Panc1 (cell line): ENCODE measurements at regions not wholly inside any gene's neighbourhood (a gene's known extent, or its start where the extent isn't known, plus 50 kb on each side); places are given as distances from the start of the nearest gene placed in this dataset.

Source experiments
- CTCF ChIP-seq: fragments of 450-650 bp; IDR thresholded peaks from 2 replicates; pipeline ENCODE4 v1.5.1; 2017; ENCODE audit warnings: mild to moderate bottlenecking
- POLR2AphosphoS5 ChIP-seq: IDR thresholded peaks from 2 replicates; pipeline ENCODE4 v1.6.1; 2012; ENCODE audit warnings: mild to moderate bottlenecking, low read depth, low read length, moderate library complexity
- REST ChIP-seq, 2 experiments: IDR thresholded peaks; 2 replicates each; pipeline ENCODE4 v1.6.1; 2011 to 2012; ENCODE audit warnings: low read depth in 2 of 2, control low read depth in 1 of 2, low read length in 1 of 2, mild to moderate bottlenecking in 1 of 2, moderate library complexity in 1 of 2; ENCODE audit not compliant: insufficient read depth in 1 of 2

GRCh38 chr13:40269086-40269485, 397.4 kb downstream of the FOXO1 start:
- TF ChIP-seq CTCF (no peak), POLR2AphosphoS5 (no peak), REST (IDR thresholded peaks at IDR 0.05; ENCODE audit: insufficient read depth in 1 of 2, low read depth in 2 of 2, low read length in 1 of 2) (no peak)
